ENCODE measurements at regions not wholly inside any gene's neighbourhood (a gene's known extent, or its start where the extent isn't known, plus 50 kb on each side); places are given as distances from the start of the nearest gene placed in this dataset.
"Not testable (repeated sequence)": the region's sequence is repeated elsewhere in the genome, so short reads cannot be mapped to it uniquely, and the experiment has no call there.

DNA sequence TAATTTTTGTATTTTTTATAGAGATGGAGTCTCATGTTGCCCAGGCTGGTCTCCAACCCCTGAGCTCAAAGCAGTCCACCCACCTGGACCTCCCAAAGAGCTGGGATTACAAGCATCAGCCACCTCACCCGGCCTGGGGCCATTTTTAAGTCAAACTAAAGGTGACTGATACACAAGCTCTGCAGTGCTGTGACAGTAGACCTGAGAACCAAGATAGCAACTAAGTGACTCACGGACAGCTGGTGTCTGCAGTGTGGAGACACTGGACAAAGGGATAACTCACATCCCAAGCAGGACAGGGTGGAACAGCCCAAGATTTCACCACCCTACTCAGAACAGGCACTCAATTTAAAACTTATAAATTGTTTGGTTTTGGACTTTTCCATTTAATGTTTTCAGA, 402.5 kb downstream of the CD83 start:
- H3K27ac Mint-ChIP-seq, result no peak overlapping the region
- intact Hi-C loops (cut with micrococcal nuclease), result no loop called here
- CTCF ChIA-PET, result no interaction called here
- H3K27me3 Mint-ChIP-seq, result no peaks in the 10 kb centered on the region
- ATAC-seq (no peak), DNase-seq (no peak)
- no peaks in the 10 kb centered on the region for H3K4me1 Mint-ChIP-seq (ENCODE audit: low read depth)
- no peak overlapping the region for H3K4me3 Mint-ChIP-seq
- H3K36me3 Mint-ChIP-seq (ENCODE audit: low read depth), result no peaks in the 10 kb centered on the region
- POLR2A ChIA-PET, result interaction anchor here (1.2 kb wide), 1 partner anchor 11 kb away, joined by 4 read pairs; no protein-coding TSS in a partner anchor
- TF ChIP-seq CTCF (IDR thresholded peaks at IDR 0.05), result no peak
- no peaks in the 10 kb centered on the region for H3K9me3 Mint-ChIP-seq

DNA sequence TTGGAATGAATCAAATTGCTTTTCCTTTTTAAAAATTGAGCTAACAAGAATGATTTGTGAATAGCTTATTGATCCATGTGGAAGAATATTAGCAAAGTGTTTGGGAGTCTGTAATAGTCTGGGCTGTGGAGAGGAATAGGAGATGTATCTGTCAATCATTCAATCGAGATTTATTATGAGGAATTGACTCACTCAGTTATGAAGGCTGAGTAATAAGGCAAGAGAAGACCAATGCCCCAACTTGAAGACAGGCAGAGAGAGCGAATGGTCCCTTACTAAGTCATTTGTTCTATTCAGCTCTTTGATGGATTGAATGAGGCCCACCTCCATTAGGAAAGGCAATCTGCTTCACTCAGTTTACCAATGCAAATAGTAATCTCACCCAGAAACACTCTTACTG, 403.0 kb downstream of the CD83 start:
- H3K36me3 Mint-ChIP-seq (ENCODE audit: low read depth), result no peaks in the 10 kb centered on the region
- H3K27ac Mint-ChIP-seq, result no peak overlapping the region
- no peak for DNase-seq
- H3K4me3 Mint-ChIP-seq, result no peak overlapping the region
- intact Hi-C loops (cut with micrococcal nuclease), result no loop called here
- no peaks in the 10 kb centered on the region for H3K9me3 Mint-ChIP-seq
- ChIA-PET CTCF (no interaction called here), POLR2A (no interaction called here)
- no peak for TF ChIP-seq CTCF (IDR thresholded peaks at IDR 0.05)
- ATAC-seq, result no peak
- no peaks in the 10 kb centered on the region for H3K4me1 Mint-ChIP-seq (ENCODE audit: low read depth)
- H3K27me3 Mint-ChIP-seq, result no peaks in the 10 kb centered on the region

- H3K27ac Mint-ChIP-seq, result no peak overlapping the region
- no peak for ATAC-seq
- no peaks in the 10 kb centered on the region for H3K27me3 Mint-ChIP-seq
These were observed 403.6 kb downstream of the CD83 start for GRCh38 chr6:14521141-14521540.

GRCh38 chr6:14521861-14522260, 404.3 kb downstream of the CD83 start:
- H3K4me3 Mint-ChIP-seq; H3K27me3 Mint-ChIP-seq; H3K36me3 Mint-ChIP-seq (ENCODE audit: low read depth); CTCF ChIA-PET; POLR2A ChIA-PET; H3K27ac Mint-ChIP-seq; H3K4me1 Mint-ChIP-seq (ENCODE audit: low read depth); H3K9me3 Mint-ChIP-seq; ATAC-seq; intact Hi-C loops (cut with micrococcal nuclease); DNase-seq: not testable (repeated sequence)

More at GRCh38 chr6:14521141-14521540, 403.6 kb downstream of the CD83 start:
- no peak overlapping the region for H3K4me3 Mint-ChIP-seq
- intact Hi-C loops (cut with micrococcal nuclease), result no loop called here
- H3K4me1 Mint-ChIP-seq (ENCODE audit: low read depth), result no peaks in the 10 kb centered on the region
- no peak for DNase-seq
- H3K9me3 Mint-ChIP-seq, result no peaks in the 10 kb centered on the region
- no peak for TF ChIP-seq CTCF (IDR thresholded peaks at IDR 0.05)
- no peaks in the 10 kb centered on the region for H3K36me3 Mint-ChIP-seq (ENCODE audit: low read depth)
- CTCF ChIA-PET, result no interaction called here
- POLR2A ChIA-PET, result no interaction called here

- TF ChIP-seq CTCF (IDR thresholded peaks at IDR 0.05), result no peak
These were observed 406.7 kb downstream of the CD83 start for GRCh38 chr6:14524319-14524718.

GRCh38 chr6:14530385-14530784, 412.8 kb downstream of the CD83 start:
- no peak overlapping the region for H3K27ac Mint-ChIP-seq
- peaks cover 3% of the 10 kb centered on the region for H3K36me3 Mint-ChIP-seq (ENCODE audit: low read depth)
- peaks cover 13% of the 10 kb centered on the region for H3K4me1 Mint-ChIP-seq (ENCODE audit: low read depth)
- DNase-seq (no peak), ATAC-seq (peak; percentile 53)
- TF ChIP-seq CTCF (IDR thresholded peaks at IDR 0.05), result no peak
- CTCF ChIA-PET, result no interaction called here
- POLR2A ChIA-PET, result interaction anchor here (1.5 to 2.0 kb wide), 2 partner anchors 10 to 11 kb away, joined by 4 read pairs; no protein-coding TSS in a partner anchor
- H3K27me3 Mint-ChIP-seq, result no peaks in the 10 kb centered on the region
- H3K9me3 Mint-ChIP-seq, result peaks cover 9% of the 10 kb centered on the region
- H3K4me3 Mint-ChIP-seq, result no peak overlapping the region
- intact Hi-C loops (cut with micrococcal nuclease), result no loop called here

More at GRCh38 chr6:14524319-14524718, 406.7 kb downstream of the CD83 start:
- ChIA-PET POLR2A (no interaction called here), CTCF (no interaction called here)
- Mint-ChIP-seq H3K27me3 (no peaks in the 10 kb centered on the region), H3K36me3 (ENCODE audit: low read depth) (peaks cover 3% of the 10 kb centered on the region), H3K27ac (no peak overlapping the region), H3K9me3 (peaks cover 9% of the 10 kb centered on the region), H3K4me3 (no peak overlapping the region), H3K4me1 (ENCODE audit: low read depth) (peaks cover 5% of the 10 kb centered on the region)
- DNase-seq (no peak), ATAC-seq (no peak)
- intact Hi-C loops (cut with micrococcal nuclease), result no loop called here
